Mesothelial cell of epicardium (in vitro differentiated cells): ENCODE measurements at regions not wholly inside any gene's neighbourhood (a gene's known extent, or its start where the extent isn't known, plus 50 kb on each side); places are given as distances from the start of the nearest gene placed in this dataset.

Experiments used
- DNase-seq, 2 experiments: peaks; one replicate each; pipeline ENCODE4 v3.0.0; 2021; ENCODE audit warnings: low spot score in 2 of 2; ENCODE audit not compliant: unreplicated experiment in 2 of 2
- H3K27ac Mint-ChIP-seq: 2 replicates; pipeline ENCODE4 v1.8.0; 2021; ENCODE audit warnings: mixed read lengths
- H3K27me3 Mint-ChIP-seq: 2 replicates; pipeline ENCODE4 v1.8.0; 2021; ENCODE audit warnings: low read depth, mixed read lengths
- H3K36me3 Mint-ChIP-seq: 2 replicates; pipeline ENCODE4 v1.8.0; 2021; ENCODE audit warnings: mixed read lengths
- H3K4me1 Mint-ChIP-seq: 2 replicates; pipeline ENCODE4 v1.8.0; 2021; ENCODE audit warnings: mixed read lengths
- H3K4me3 Mint-ChIP-seq: 2 replicates; pipeline ENCODE4 v1.8.0; 2021; ENCODE audit warnings: mild to moderate bottlenecking, moderate library complexity, mixed read lengths
- H3K9me3 Mint-ChIP-seq: 2 replicates; pipeline ENCODE4 v1.8.0; 2021; ENCODE audit warnings: mixed read lengths
- CTCF ChIP-seq: fragments of 200-600 bp; sonication (generic); IDR thresholded peaks from one replicate; pipeline ENCODE4 v1.5.0; 2021; ENCODE audit warnings: antibody characterized with exemption; ENCODE audit not compliant: unreplicated experiment

GRCh38 chr7:340979-341694 is 51.2 kb downstream of the FOXL3 start:
- Mint-ChIP-seq H3K27ac (no peak overlapping the region), H3K36me3 (no peaks in the 10 kb centered on the region), H3K4me1 (peaks cover 33% of the 10 kb centered on the region), H3K4me3 (no peak overlapping the region), H3K27me3 (no peaks in the 10 kb centered on the region), H3K9me3 (no peaks in the 10 kb centered on the region)
- no peak for TF ChIP-seq CTCF
- no peak for DNase-seq

- Mint-ChIP-seq H3K9me3 (no peaks in the 10 kb centered on the region), H3K36me3 (no peaks in the 10 kb centered on the region), H3K4me1 (peaks cover 33% of the 10 kb centered on the region), H3K27ac (peak overlapping the region; percentile 74), H3K4me3 (no peak overlapping the region), H3K27me3 (no peaks in the 10 kb centered on the region)
- no peak for DNase-seq
- TF ChIP-seq CTCF, result no peak
Observed at GRCh38 chr7:341841-342638, 52.1 kb downstream of the FOXL3 start.

GRCh38 chr7:342681-343216 is 52.8 kb downstream of the FOXL3 start:
- peaks cover 29% of the 10 kb centered on the region for H3K4me1 Mint-ChIP-seq
- H3K36me3 Mint-ChIP-seq, result no peaks in the 10 kb centered on the region
- H3K4me3 Mint-ChIP-seq, result no peak overlapping the region
- no peak for TF ChIP-seq CTCF
- no peaks in the 10 kb centered on the region for H3K9me3 Mint-ChIP-seq
- DNase-seq, result no peak
- H3K27me3 Mint-ChIP-seq, result no peaks in the 10 kb centered on the region
- peak overlapping the region; percentile 74 for H3K27ac Mint-ChIP-seq

- Mint-ChIP-seq H3K36me3 (no peaks in the 10 kb centered on the region), H3K27me3 (no peaks in the 10 kb centered on the region), H3K9me3 (no peaks in the 10 kb centered on the region), H3K27ac (peak overlapping the region; percentile 66), H3K4me3 (no peak overlapping the region), H3K4me1 (peaks cover 24% of the 10 kb centered on the region)
- no peak for DNase-seq
- TF ChIP-seq CTCF, result no peak
Observed at GRCh38 chr7:343227-343822, 53.4 kb downstream of the FOXL3 start.

GRCh38 chr7:343864-344607 is 54.1 kb downstream of the FOXL3 start:
- no peaks in the 10 kb centered on the region for H3K36me3 Mint-ChIP-seq
- H3K27ac Mint-ChIP-seq, result peak overlapping the region; percentile 66
- no peak overlapping the region for H3K4me3 Mint-ChIP-seq
- H3K4me1 Mint-ChIP-seq, result peaks cover 24% of the 10 kb centered on the region
- no peaks in the 10 kb centered on the region for H3K27me3 Mint-ChIP-seq
- TF ChIP-seq CTCF, result no peak
- no peak for DNase-seq
- no peaks in the 10 kb centered on the region for H3K9me3 Mint-ChIP-seq
